Astrocyte of the cerebellum (primary cell): ENCODE measurements at regions not wholly inside any gene's neighbourhood (a gene's known extent, or its start where the extent isn't known, plus 50 kb on each side); places are given as distances from the start of the nearest gene placed in this dataset.

Source experiments
- DNase-seq: peaks from one replicate; pipeline ENCODE4 v3.0.0-alpha.2; 2011; ENCODE audit warnings: low read depth
- H3K4me3 ChIP-seq: 2 replicates; pipeline ENCODE4 v1.5.1; 2011; ENCODE audit warnings: mild to moderate bottlenecking, low read depth, low read length, moderate library complexity
- CTCF ChIP-seq: IDR thresholded peaks from 2 replicates; pipeline ENCODE4 v1.5.1; 2012; ENCODE audit warnings: low read length, low read depth, moderate library complexity, mild to moderate bottlenecking; ENCODE audit errors: missing control alignments
- in situ Hi-C: cut with HindIII; loops from 2 replicates; pipeline ENCODE4 v1.10.0; 2017; ENCODE audit warnings: low sequenced_read_pairs

GRCh38 chr2:42115588-42115987 lies 53.6 kb upstream of the EML4 start:
- no peak for DNase-seq
- H3K4me3 ChIP-seq, result no peak overlapping the region
- in situ Hi-C loops, result no loop called here
- TF ChIP-seq CTCF, result no peak

- H3K4me3 ChIP-seq, result no peak overlapping the region
- no peak for TF ChIP-seq CTCF
- in situ Hi-C loops, result no loop called here
- peak; percentile 94 for DNase-seq
These were observed 52.7 kb upstream of the EML4 start for GRCh38 chr2:42116195-42117181.

- DNase-seq, result no peak
- no peak for TF ChIP-seq CTCF
- in situ Hi-C loops, result no loop called here
- no peak overlapping the region for H3K4me3 ChIP-seq
These were observed 52.0 kb upstream of the EML4 start for GRCh38 chr2:42117182-42117579.

- in situ Hi-C loops, result no loop called here
- DNase-seq, result no peak
- no peak for TF ChIP-seq CTCF
- no peak overlapping the region for H3K4me3 ChIP-seq
These were observed 51.0 kb upstream of the EML4 start for GRCh38 chr2:42117923-42118753.

- no peak for TF ChIP-seq CTCF
- DNase-seq, result no peak
- in situ Hi-C loops, result no loop called here
- no peak overlapping the region for H3K4me3 ChIP-seq
These were observed 50.2 kb upstream of the EML4 start for GRCh38 chr2:42118754-42119569.
